NT2/D1 (cell line): ENCODE measurements at regions not wholly inside any gene's neighbourhood (a gene's known extent, or its start where the extent isn't known, plus 50 kb on each side); places are given as distances from the start of the nearest gene placed in this dataset.

Source experiments
- SUZ12 ChIP-seq: IDR thresholded peaks from 2 replicates; pipeline ENCODE4 v1.6.1; 2011; ENCODE audit not compliant: insufficient read length, insufficient read depth; ENCODE audit errors: extremely low read depth
- YY1 ChIP-seq: IDR thresholded peaks from 2 replicates; pipeline ENCODE4 v1.6.1; 2011; ENCODE audit not compliant: insufficient read length, insufficient read depth
- ZNF274 ChIP-seq: IDR thresholded peaks from 2 replicates; pipeline ENCODE4 v1.6.1; 2011; ENCODE audit warnings: mild to moderate bottlenecking, low read depth, low read length

DNA sequence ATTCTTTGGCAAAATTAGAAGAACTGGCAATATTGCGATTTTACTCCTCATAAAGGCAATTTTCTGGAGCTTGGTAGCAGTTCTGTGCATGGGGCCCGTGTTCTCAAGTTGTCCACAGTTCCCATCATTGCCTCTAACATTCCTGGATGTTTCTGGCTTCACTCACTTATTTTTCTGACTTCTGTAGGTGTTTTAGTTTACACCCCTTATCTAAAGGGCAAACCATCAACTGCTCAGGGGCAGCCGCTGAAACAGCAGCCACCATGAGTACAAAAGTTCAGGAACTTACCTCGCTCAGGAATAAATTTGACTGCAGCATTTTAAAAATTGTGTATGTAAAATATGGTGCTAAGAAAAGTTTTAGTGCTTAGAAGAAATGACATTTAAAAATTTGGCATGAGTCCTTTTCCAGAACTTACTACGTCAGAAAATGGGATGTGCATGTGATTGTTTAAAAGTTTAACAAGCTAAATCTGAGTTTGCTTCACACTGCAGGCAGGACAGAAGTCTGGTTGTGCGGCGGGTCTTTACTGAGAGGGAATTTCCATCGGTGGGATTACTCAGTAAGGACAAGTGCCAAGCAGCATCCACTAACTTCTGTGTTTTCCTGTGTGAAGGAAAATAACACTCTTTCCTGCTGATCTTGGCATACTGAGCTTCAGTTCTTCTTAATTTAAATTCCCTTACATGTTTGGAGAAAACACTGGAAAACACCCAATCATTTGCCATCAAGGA, 261.7 kb downstream of the MAT2B start:
- no peak for TF ChIP-seq ZNF274
- no peak for TF ChIP-seq YY1
- TF ChIP-seq SUZ12: no peak
